GM12864 (cell line): ENCODE measurements at regions not wholly inside any gene's neighbourhood (a gene's known extent, or its start where the extent isn't known, plus 50 kb on each side); places are given as distances from the start of the nearest gene placed in this dataset.
"Not testable (repeated sequence)": the region's sequence is repeated elsewhere in the genome, so short reads cannot be mapped to it uniquely, and the experiment has no call there.

Experiments
- DNase-seq: peaks from one replicate; pipeline ENCODE4 v3.0.0-alpha.2; 2011; ENCODE audit warnings: low read depth
- H3K4me3 ChIP-seq: 2 replicates; pipeline ENCODE4 v1.5.1; 2011; ENCODE audit warnings: mild to moderate bottlenecking, low read depth, low read length, control low read depth
- CTCF ChIP-seq: IDR thresholded peaks from 2 replicates; pipeline ENCODE4 v1.5.1; 2011; ENCODE audit warnings: low read depth, mild to moderate bottlenecking, moderate library complexity, low read length, control low read depth, inconsistent platforms; ENCODE audit errors: missing control alignments

DNA sequence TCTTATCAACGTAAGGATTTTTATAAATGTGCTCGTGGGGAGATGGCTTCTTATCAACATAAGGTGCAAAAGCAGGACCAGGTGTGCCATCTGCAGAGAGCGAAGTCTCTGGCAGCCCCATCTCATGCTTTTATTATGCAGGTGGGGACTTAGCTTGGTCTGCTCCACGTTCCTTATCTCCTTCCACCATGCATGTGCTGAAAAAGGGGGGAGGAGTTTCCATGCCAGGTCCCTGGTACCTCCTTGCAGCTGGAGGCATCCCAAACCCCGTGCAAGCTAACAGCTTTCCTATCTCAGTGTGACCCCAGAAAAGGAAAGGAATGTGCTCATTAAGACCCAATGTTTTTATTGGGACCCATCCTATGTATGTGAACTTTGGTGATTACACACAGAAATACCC, 608.5 kb downstream of the TMEM121 start:
- no peak for DNase-seq
- no peak for TF ChIP-seq CTCF
- H3K4me3 ChIP-seq, result no peak overlapping the region

DNA sequence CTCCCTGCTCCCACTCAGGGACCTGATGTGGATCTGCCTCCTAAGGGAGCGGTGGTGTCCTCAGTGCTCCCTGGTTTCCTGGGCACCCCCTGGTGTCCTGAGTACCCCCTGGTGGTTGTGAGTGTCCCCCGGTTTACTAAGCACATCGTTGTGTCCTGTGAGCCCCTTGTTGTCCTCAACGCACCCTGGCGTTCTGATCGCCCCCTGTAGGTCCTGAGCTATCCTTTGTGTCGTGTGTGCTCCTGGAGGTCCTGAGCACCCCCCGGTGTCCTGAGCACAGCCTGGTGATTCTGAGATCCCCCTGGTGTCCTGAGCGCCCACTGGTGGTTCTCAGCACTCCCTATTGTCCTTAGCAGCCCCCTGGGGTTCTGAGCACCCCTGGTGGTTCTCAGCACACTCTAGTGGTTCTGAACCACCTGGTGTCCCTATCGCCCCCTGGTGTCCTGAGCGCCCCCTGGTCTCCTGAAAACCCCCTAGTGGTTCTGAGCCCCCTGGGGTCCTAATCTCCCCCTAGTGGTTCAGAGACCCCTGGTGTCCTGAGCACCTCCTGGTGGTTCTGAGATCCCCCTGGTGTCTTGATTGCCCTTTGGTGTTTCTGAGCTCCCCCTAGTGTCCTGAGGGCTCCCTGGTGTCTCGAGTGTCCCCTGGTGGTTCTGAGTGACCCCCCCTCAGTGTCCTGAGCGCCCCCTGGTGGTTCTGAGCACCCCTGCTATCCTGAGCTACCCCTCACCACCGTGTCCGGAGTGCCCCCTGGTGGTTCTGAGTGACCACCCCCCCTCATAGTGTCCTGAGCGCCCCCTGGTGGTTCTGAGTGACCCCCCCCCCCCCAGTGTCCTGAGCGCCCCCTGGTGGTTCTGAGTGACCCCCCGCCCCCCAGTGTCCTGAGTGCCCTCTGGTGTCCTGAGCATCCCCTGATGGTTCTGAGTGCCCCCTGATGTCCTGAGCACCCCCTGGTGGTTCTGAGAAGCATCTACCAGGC, 615.1 kb downstream of the TMEM121 start:
- no peak for DNase-seq
- no peak overlapping the region for H3K4me3 ChIP-seq
- TF ChIP-seq CTCF, result peak; percentile 23

- H3K4me3 ChIP-seq, DNase-seq: not testable (repeated sequence)
These were observed 619.3 kb downstream of the TMEM121 start for GRCh38 chr14:106145731-106146130.

- peak; percentile 66 for TF ChIP-seq CTCF
- not testable (repeated sequence) for DNase-seq, H3K4me3 ChIP-seq
These were observed 627.1 kb downstream of the TMEM121 start for GRCh38 chr14:106153362-106153955.

GRCh38 chr14:106163316-106163715, 636.9 kb downstream of the TMEM121 start:
- no peak for TF ChIP-seq CTCF
- DNase-seq, result no peak
- no peak overlapping the region for H3K4me3 ChIP-seq

GRCh38 chr14:106163812-106164211, 637.4 kb downstream of the TMEM121 start:
- not testable (repeated sequence) for H3K4me3 ChIP-seq, DNase-seq

GRCh38 chr14:106166232-106166631, 639.8 kb downstream of the TMEM121 start:
- DNase-seq, result no peak
- no peak for TF ChIP-seq CTCF
- no peak overlapping the region for H3K4me3 ChIP-seq
